ENCODE measurements at regions not wholly inside any gene's neighbourhood (a gene's known extent, or its start where the extent isn't known, plus 50 kb on each side); places are given as distances from the start of the nearest gene placed in this dataset.

- TF ChIP-seq CUX1 (IDR thresholded peaks at IDR 0.05; ENCODE audit: insufficient replicate concordance, low read depth, low read length) (no peak), STAT3 (IDR thresholded peaks at IDR 0.05; ENCODE audit: low read depth, low read length) (no peak), CHD4 (IDR thresholded peaks at IDR 0.05) (no peak)
Observed at GRCh38 chr9:134975253-134975652, 57.5 kb upstream of the FCN1 start (continued).

GRCh38 chr9:134976403-134976802, 58.7 kb upstream of the FCN1 start:
- FAIRE-seq (no peak), DNase-seq (ENCODE audit: low read depth, low spot score) (no peak), ATAC-seq (no peak)
- TF ChIP-seq SREBF2 (IDR thresholded peaks at IDR 0.05; ENCODE audit: low read length), result no peak
- ChIA-PET POLR2A (no interaction called here), RAD21 (ENCODE audit: unreplicated experiment) (no interaction called here), SMC1A (ENCODE audit: uncharacterized antibody, unreplicated experiment) (no interaction called here), CTCF (no interaction called here)
- 0% methylated on average over 1 of the region's 1 CpG for WGBS (ENCODE audit: insufficient coverage, insufficient replicate concordance, low lambda C conversion rate, missing lambda C conversion rate)
- intact Hi-C loops (cut with micrococcal nuclease; ENCODE audit: unreplicated experiment), result no loop called here
- no peaks in the 10 kb centered on the region; a peak in 1 of 4 replicates for H3K27me3 ChIP-seq (replicated peaks in 1 of 2; ENCODE audit: control insufficient read depth in 2 of 2, insufficient read depth in 2 of 2, low read length in 1 of 2)
- H3K36me3 ChIP-seq (ENCODE audit: control insufficient read depth in 2 of 2, insufficient read depth in 2 of 2, low read length in 1 of 2), result no peaks in the 10 kb centered on the region
- no peak overlapping the region for H2AFZ ChIP-seq (ENCODE audit: control insufficient read depth, low read depth, low read length)
- no peak overlapping the region for H3K9ac ChIP-seq (ENCODE audit: control insufficient read depth, insufficient read depth, low read length)
- no peaks in the 10 kb centered on the region for H4K20me1 ChIP-seq (ENCODE audit: control insufficient read depth, insufficient read depth)
- in situ Hi-C loops (cut with MboI), result no loop called here
- H3K9me3 ChIP-seq (replicated peaks; ENCODE audit: control insufficient read depth, insufficient read depth, low read length), result no peaks in the 10 kb centered on the region
- H3K4me3 ChIP-seq, result no peak overlapping the region
- no peaks in the 10 kb centered on the region for H3K79me2 ChIP-seq (ENCODE audit: control insufficient read depth, insufficient read depth, low read length)
- no peak overlapping the region for H3K27ac ChIP-seq (ENCODE audit: control insufficient read depth, insufficient read depth)
- BruUV-seq (replicated peaks), result no TSS peak
- no peak overlapping the region for H3K4me2 ChIP-seq (ENCODE audit: control insufficient read depth, insufficient read depth)
- no peaks in the 10 kb centered on the region for H3K4me1 ChIP-seq (ENCODE audit: control insufficient read depth, insufficient read depth, low read length)
